Posterior cingulate gyrus (tissue), 11 donors: ENCODE measurements at regions not wholly inside any gene's neighbourhood (a gene's known extent, or its start where the extent isn't known, plus 50 kb on each side); places are given as distances from the start of the nearest gene placed in this dataset.

Source experiments
- DNase-seq, 10 donors: peaks; one replicate each; pipeline versions ENCODE4 v3.0.0 to v3.0.0-alpha.2; 2020 to 2021; ENCODE audit warnings: mixed read lengths in 3 of 10
- intact Hi-C: fragments of 100-400 bp; cut with DNase I; formaldehyde crosslinking; loops from one replicate; pipeline ENCODE4 v1.15.1; 2023

- intact Hi-C loops, result no loop called here
- DNase-seq, result no peak
Observed at GRCh38 chr5:129398026-129398678, 61.9 kb upstream of the ADAMTS19 start.

- intact Hi-C loops, result no loop called here
Observed at GRCh38 chr5:129399069-129399468, 61.0 kb upstream of the ADAMTS19 start.

GRCh38 chr5:129400395-129400983, 59.6 kb upstream of the ADAMTS19 start:
- intact Hi-C loops, result no loop called here
- no peak for DNase-seq

More at GRCh38 chr5:129399069-129399468, 61.0 kb upstream of the ADAMTS19 start:
- no peak for DNase-seq

GRCh38 chr5:129405222-129405621, 54.9 kb upstream of the ADAMTS19 start:
- intact Hi-C loops, result no loop called here
- no peak for DNase-seq

DNA sequence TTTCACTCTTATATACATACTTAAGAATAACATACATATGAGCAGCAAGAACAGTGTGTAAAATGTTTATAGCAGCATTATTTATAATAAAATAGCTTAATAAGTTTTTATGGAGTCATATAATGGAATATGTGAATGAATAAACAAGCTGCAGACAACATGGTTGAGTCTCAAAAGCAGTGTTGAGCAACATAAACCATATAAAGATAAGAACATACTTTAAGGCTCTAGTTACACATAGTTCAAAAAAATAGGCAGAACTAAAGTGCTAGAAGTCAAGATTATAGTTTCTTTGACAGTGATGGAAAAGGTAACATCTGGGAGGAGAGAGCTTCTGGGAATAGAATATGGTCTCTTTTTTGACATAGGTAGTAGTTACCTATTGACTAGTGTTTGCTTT, 53.7 kb upstream of the ADAMTS19 start:
- intact Hi-C loops, result no loop called here
- no peak for DNase-seq
